Liver (tissue), 8 donors: ENCODE measurements at regions not wholly inside any gene's neighbourhood (a gene's known extent, or its start where the extent isn't known, plus 50 kb on each side); places are given as distances from the start of the nearest gene placed in this dataset.

Experiments used
- DNase-seq: peaks from one replicate; pipeline ENCODE4 v3.0.0-alpha.2; 2017; ENCODE audit warnings: low spot score
- H3K27ac ChIP-seq, 2 donors: one replicate each; pipeline ENCODE4 v1.7.0; 2013; ENCODE audit warnings: inconsistent platforms in 2 of 2, low read length in 2 of 2, control low read depth in 1 of 2, low read depth in 1 of 2, mild to moderate bottlenecking in 1 of 2
- H3K27me3 ChIP-seq, 4 donors: one replicate each; pipeline versions ENCODE4 v1.6.1 to v1.7.0; 2013; ENCODE audit warnings: low read length in 3 of 4, inconsistent platforms in 1 of 4, mild to moderate bottlenecking in 1 of 4, moderate library complexity in 1 of 4; ENCODE audit not compliant: control insufficient read depth in 4 of 4, insufficient read depth in 4 of 4
- H3K36me3 ChIP-seq, 4 donors: one replicate each; pipeline versions ENCODE4 v1.6.1 to v1.7.0; 2013; ENCODE audit warnings: low read length in 3 of 4, mild to moderate bottlenecking in 3 of 4, low read depth in 1 of 4, moderate library complexity in 1 of 4; ENCODE audit not compliant: control insufficient read depth in 4 of 4, insufficient read depth in 3 of 4
- H3K4me1 ChIP-seq, 4 donors: one replicate each; pipeline versions ENCODE4 v1.6.1 to v1.7.0; 2013; ENCODE audit warnings: low read length in 3 of 4, mild to moderate bottlenecking in 3 of 4, moderate library complexity in 1 of 4; ENCODE audit not compliant: control insufficient read depth in 4 of 4, insufficient read depth in 4 of 4
- H3K4me3 ChIP-seq, 3 donors: one replicate each; pipeline versions ENCODE4 v1.6.1 to v1.7.0; 2013; ENCODE audit warnings: low read length in 3 of 3, control low read depth in 1 of 3, low read depth in 1 of 3, mild to moderate bottlenecking in 1 of 3
- H3K9ac ChIP-seq, 2 donors: one replicate each; pipeline ENCODE4 v1.7.0; 2013; ENCODE audit warnings: low read length in 2 of 2, mild to moderate bottlenecking in 2 of 2, moderate library complexity in 2 of 2, control low read depth in 1 of 2, low read depth in 1 of 2
- H3K9me3 ChIP-seq, 4 donors: one replicate each; pipeline versions ENCODE4 v1.6.1 to v1.7.0; 2013; ENCODE audit warnings: low read length in 3 of 4; ENCODE audit not compliant: control insufficient read depth in 4 of 4
- FOXA1 ChIP-seq: IDR thresholded peaks from 2 replicates; pipeline ENCODE4 v1.6.1; 2016; ENCODE audit warnings: antibody characterized with exemption
- FOXA2 ChIP-seq: IDR thresholded peaks from 2 replicates; pipeline ENCODE4 v1.6.1; 2016; ENCODE audit warnings: antibody characterized with exemption
- GABPA ChIP-seq, 2 donors: IDR thresholded peaks in 1 of 2; conservative IDR thresholded peaks in 1 of 2; 2 replicates each; pipeline ENCODE4 v1.6.1; 2016; ENCODE audit warnings: antibody characterized with exemption in 2 of 2, mild to moderate bottlenecking in 1 of 2, moderate library complexity in 1 of 2
- JUND ChIP-seq, 2 donors: IDR thresholded peaks; 2 replicates each; pipeline ENCODE4 v1.6.1; 2016; ENCODE audit warnings: antibody characterized with exemption in 2 of 2
- RAD21 ChIP-seq, 2 donors: IDR thresholded peaks; 2 replicates each; pipeline ENCODE4 v1.6.1; 2016; ENCODE audit warnings: antibody characterized with exemption in 2 of 2, mild to moderate bottlenecking in 2 of 2
- RXRA ChIP-seq, 2 donors: IDR thresholded peaks; 2 replicates each; pipeline ENCODE4 v1.6.1; 2017 to 2018; ENCODE audit warnings: antibody characterized with exemption in 2 of 2, mild to moderate bottlenecking in 1 of 2
- SP1 ChIP-seq: IDR thresholded peaks from 2 replicates; pipeline ENCODE4 v1.6.1; 2018; ENCODE audit warnings: antibody characterized with exemption, mild to moderate bottlenecking
- TAF1 ChIP-seq: conservative IDR thresholded peaks from 2 replicates; pipeline ENCODE4 v1.6.1; 2016; ENCODE audit warnings: antibody characterized with exemption, mild to moderate bottlenecking
- YY1 ChIP-seq: IDR thresholded peaks from 2 replicates; pipeline ENCODE4 v1.6.1; 2016; ENCODE audit warnings: antibody characterized with exemption, mild to moderate bottlenecking
- WGBS: extraction: QIAGEN DNeasy Blood & Tissue Kit; methylation state at CpG from one replicate; pipeline ENCODE4 v1.1.7; 2013; 5-methylcytosine and 5-hydroxymethylcytosine counted together
- TF ChIP-seq, protein P1 (sequence below): fragments of 150-350 bp; IDR thresholded peaks from 2 replicates; pipeline ENCODE4 v1.5.1; 2017; ENCODE audit warnings: improper control_type of control experiment, low read depth, low read length; ENCODE audit not compliant: missing input control
- TF ChIP-seq, protein P2 (sequence below): IDR thresholded peaks from 2 replicates; pipeline ENCODE4 v1.6.1; 2016; ENCODE audit warnings: antibody characterized with exemption
- TF ChIP-seq, protein P3 (sequence below): IDR thresholded peaks from 2 replicates; pipeline ENCODE4 v1.6.1; 2016; ENCODE audit warnings: antibody characterized with exemption, mild to moderate bottlenecking
- TF ChIP-seq, protein P4 (sequence below): IDR thresholded peaks from 2 replicates; pipeline ENCODE4 v1.6.1; 2016; ENCODE audit warnings: antibody characterized with exemption
- donor health status: healthy.
- donor health status: healthy.
- donor health status: healthy.
- donor health status: healthy.
- donor health status: healthy.

DNA sequence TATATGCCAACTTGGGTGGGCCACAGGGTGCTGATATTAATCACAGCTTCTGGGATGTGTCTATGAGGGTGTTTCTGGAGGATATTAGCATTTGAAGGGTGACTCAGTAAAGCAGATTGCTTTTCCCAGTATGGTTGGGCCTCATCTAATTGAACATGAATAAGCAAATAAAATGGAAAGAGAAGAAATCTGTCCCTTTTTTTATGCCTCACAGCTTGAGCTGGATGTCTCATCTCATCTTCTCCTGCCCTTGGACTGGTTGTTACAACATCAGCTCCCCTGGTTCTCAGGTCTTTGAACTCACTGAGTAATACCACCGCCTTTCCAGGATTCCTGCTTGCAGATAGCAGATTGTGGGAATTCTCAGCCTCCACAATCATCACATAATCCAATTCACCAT is 1149.2 kb downstream of the PCDH18 start:
- 79% methylated on average over 1 of the region's 1 CpG for WGBS
- Histone ChIP-seq H3K27ac (no peak overlapping the region), H3K4me1 (no peaks in the 10 kb centered on the region), H3K9ac (no peak overlapping the region), H3K27me3 (no peaks in the 10 kb centered on the region), H3K9me3 (no peaks in the 10 kb centered on the region), H3K4me3 (no peak overlapping the region), H3K36me3 (no peaks in the 10 kb centered on the region)
- TF ChIP-seq, protein P1, sequence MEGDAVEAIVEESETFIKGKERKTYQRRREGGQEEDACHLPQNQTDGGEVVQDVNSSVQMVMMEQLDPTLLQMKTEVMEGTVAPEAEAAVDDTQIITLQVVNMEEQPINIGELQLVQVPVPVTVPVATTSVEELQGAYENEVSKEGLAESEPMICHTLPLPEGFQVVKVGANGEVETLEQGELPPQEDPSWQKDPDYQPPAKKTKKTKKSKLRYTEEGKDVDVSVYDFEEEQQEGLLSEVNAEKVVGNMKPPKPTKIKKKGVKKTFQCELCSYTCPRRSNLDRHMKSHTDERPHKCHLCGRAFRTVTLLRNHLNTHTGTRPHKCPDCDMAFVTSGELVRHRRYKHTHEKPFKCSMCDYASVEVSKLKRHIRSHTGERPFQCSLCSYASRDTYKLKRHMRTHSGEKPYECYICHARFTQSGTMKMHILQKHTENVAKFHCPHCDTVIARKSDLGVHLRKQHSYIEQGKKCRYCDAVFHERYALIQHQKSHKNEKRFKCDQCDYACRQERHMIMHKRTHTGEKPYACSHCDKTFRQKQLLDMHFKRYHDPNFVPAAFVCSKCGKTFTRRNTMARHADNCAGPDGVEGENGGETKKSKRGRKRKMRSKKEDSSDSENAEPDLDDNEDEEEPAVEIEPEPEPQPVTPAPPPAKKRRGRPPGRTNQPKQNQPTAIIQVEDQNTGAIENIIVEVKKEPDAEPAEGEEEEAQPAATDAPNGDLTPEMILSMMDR, result no peak
- TF ChIP-seq RAD21 (IDR thresholded peaks at IDR 0.05), result no peak
- no peak for TF ChIP-seq TAF1
- TF ChIP-seq YY1, result no peak
- TF ChIP-seq RXRA (IDR thresholded peaks at IDR 0.05), result no peak
- TF ChIP-seq FOXA2, result no peak
- DNase-seq, result no peak

DNA sequence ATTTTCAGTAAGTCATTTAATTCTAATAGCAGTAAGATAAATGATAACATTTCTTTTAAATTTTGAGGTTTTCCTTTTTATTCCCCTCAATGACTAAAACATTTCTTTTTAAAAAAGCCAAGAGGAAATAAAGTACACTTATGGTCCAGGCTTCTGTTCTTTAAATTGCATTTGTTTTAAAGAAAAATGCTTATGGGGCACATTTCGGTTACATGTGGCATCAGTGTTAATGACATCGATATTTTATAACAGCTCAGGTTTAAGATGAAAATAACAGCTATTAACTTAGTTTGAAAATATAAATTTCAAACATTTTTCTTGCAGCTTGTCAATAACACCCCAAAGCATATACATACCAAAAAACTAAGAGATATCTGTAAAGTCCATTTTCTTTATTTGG is 1161.1 kb downstream of the PCDH18 start:
- Histone ChIP-seq H3K4me1 (no peaks in the 10 kb centered on the region), H3K9me3 (no peaks in the 10 kb centered on the region), H3K4me3 (no peak overlapping the region), H3K36me3 (no peaks in the 10 kb centered on the region), H3K27me3 (no peaks in the 10 kb centered on the region), H3K9ac (no peak overlapping the region), H3K27ac (no peak overlapping the region)
- 87% methylated on average over 2 of the region's 2 CpGs for WGBS
- TF ChIP-seq, protein P2, sequence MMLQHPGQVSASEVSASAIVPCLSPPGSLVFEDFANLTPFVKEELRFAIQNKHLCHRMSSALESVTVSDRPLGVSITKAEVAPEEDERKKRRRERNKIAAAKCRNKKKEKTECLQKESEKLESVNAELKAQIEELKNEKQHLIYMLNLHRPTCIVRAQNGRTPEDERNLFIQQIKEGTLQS, result no peak
- TF ChIP-seq, protein P3, sequence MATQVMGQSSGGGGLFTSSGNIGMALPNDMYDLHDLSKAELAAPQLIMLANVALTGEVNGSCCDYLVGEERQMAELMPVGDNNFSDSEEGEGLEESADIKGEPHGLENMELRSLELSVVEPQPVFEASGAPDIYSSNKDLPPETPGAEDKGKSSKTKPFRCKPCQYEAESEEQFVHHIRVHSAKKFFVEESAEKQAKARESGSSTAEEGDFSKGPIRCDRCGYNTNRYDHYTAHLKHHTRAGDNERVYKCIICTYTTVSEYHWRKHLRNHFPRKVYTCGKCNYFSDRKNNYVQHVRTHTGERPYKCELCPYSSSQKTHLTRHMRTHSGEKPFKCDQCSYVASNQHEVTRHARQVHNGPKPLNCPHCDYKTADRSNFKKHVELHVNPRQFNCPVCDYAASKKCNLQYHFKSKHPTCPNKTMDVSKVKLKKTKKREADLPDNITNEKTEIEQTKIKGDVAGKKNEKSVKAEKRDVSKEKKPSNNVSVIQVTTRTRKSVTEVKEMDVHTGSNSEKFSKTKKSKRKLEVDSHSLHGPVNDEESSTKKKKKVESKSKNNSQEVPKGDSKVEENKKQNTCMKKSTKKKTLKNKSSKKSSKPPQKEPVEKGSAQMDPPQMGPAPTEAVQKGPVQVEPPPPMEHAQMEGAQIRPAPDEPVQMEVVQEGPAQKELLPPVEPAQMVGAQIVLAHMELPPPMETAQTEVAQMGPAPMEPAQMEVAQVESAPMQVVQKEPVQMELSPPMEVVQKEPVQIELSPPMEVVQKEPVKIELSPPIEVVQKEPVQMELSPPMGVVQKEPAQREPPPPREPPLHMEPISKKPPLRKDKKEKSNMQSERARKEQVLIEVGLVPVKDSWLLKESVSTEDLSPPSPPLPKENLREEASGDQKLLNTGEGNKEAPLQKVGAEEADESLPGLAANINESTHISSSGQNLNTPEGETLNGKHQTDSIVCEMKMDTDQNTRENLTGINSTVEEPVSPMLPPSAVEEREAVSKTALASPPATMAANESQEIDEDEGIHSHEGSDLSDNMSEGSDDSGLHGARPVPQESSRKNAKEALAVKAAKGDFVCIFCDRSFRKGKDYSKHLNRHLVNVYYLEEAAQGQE, result no peak
- TF ChIP-seq JUND (IDR thresholded peaks at IDR 0.05), result no peak
- TF ChIP-seq GABPA (IDR thresholded peaks at IDR 0.05 in 1 of 2, conservative IDR thresholded peaks at IDR 0.05 in 1 of 2), result no peak
- no peak for TF ChIP-seq FOXA1
- TF ChIP-seq RAD21 (IDR thresholded peaks at IDR 0.05), result no peak
- DNase-seq, result no peak

DNA sequence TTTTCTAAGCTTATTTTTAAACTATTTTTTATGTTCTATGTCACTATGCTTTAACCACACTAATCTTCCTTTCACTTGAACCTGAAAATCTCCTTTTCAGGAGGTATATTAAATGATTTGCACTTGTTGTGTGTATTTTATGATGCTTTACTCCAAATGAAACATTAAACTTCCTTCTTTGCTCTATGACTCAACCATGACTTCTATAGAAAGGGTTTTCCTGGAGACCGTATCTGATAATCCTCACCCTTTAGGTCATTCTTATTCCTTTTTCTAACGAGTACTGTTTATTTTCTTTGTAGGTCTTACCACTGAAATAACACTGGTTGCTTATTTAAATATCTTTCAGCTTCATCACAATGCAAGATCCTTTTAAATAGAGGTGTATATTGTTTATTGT is 1163.2 kb downstream of the PCDH18 start:
- Histone ChIP-seq H3K36me3 (no peaks in the 10 kb centered on the region), H3K4me3 (no peak overlapping the region), H3K27me3 (no peaks in the 10 kb centered on the region), H3K9ac (no peak overlapping the region), H3K4me1 (no peaks in the 10 kb centered on the region), H3K9me3 (no peaks in the 10 kb centered on the region), H3K27ac (no peak overlapping the region)
- WGBS, result 50% methylated on average over 2 of the region's 2 CpGs
- TF ChIP-seq, protein P1, result no peak
- no peak for TF ChIP-seq GABPA (IDR thresholded peaks at IDR 0.05 in 1 of 2, conservative IDR thresholded peaks at IDR 0.05 in 1 of 2)
- TF ChIP-seq RAD21 (IDR thresholded peaks at IDR 0.05), result no peak
- TF ChIP-seq, protein P2, result no peak
- no peak for TF ChIP-seq FOXA1
- no peak for TF ChIP-seq YY1
- no peak for TF ChIP-seq SP1
- TF ChIP-seq, protein P4, sequence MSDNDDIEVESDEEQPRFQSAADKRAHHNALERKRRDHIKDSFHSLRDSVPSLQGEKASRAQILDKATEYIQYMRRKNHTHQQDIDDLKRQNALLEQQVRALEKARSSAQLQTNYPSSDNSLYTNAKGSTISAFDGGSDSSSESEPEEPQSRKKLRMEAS, result no peak
- TF ChIP-seq FOXA2, result no peak
- DNase-seq, result no peak
